Stimulated activated CD4-positive, alpha-beta T cell treated with anti-CD3 and anti-CD28 coated beads, Interleukin-15, amount 100 ng/mL, for 24 hours (primary cell): ENCODE measurements at regions not wholly inside any gene's neighbourhood (a gene's known extent, or its start where the extent isn't known, plus 50 kb on each side); places are given as distances from the start of the nearest gene placed in this dataset.
"Not testable (repeated sequence)": the region's sequence is repeated elsewhere in the genome, so short reads cannot be mapped to it uniquely, and the experiment has no call there.

ENCODE experiments used
- DNase-seq: peaks from one replicate; pipeline ENCODE4 v3.0.0-alpha.2; 2020

- no peak for DNase-seq
These were observed 863.9 kb downstream of the RAPGEF2 start for GRCh38 chr4:159966746-159967145.

- DNase-seq: not testable (repeated sequence)
These were observed 874.1 kb downstream of the RAPGEF2 start for GRCh38 chr4:159976871-159977482.

DNA sequence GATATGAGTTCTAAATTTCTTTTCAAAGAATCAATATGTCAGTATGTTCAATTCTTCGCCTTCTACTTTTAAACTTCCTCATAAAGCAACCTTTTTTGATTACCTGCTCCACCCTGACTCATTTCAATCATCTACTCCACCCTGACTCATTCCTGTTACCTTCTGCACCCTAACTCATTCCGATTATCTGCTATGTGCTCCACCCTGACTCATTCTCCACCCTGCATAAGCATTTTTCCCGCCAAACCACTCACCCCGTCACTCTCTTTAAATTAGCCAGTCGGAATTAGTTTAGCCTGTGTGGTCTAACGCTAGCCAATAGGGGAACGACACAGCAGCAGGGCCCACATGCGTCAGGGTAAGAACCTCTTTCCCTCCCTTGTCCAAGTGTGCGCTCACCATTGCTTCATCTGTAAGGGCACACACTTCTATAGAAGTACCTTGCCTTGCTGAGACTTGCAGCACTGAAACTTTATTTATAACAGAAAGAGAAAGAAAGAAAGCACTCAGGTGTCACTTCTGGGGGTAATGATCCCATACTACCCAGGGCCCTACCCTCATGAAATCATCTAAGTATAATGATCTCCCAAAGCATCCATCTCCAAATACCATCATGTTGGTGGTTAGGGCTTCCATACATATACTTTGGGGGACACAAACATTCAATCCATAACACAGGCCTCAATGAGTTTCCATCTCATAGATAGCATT, 875.2 kb downstream of the RAPGEF2 start:
- DNase-seq: no peak

- no peak for DNase-seq
These were observed 876.5 kb downstream of the RAPGEF2 start for GRCh38 chr4:159979351-159979750.

DNA sequence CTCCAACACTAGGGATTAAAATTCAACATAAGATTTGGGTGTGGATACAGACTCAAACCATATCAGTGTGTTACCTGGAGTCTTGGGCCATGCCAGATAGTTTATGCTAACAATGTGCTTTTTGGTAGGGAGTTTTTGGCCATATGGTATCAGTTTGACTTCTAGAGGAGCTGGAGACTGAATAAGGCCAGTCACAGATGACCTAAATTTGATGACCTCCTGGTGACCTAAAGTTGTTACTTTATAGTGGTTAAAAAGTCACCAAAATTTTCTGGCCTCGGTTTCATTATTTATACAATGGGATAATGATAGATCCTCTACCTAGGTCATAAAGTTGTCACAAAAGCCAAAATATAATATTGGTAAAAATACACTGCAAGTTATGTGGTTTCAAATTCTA, 877.1 kb downstream of the RAPGEF2 start:
- DNase-seq: no peak

GRCh38 chr4:159980826-159981468, 878.1 kb downstream of the RAPGEF2 start:
- no peak for DNase-seq

- no peak for DNase-seq
These were observed 878.6 kb downstream of the RAPGEF2 start for GRCh38 chr4:159981469-159981856.

GRCh38 chr4:159983082-159983481, 880.2 kb downstream of the RAPGEF2 start:
- no peak for DNase-seq

DNA sequence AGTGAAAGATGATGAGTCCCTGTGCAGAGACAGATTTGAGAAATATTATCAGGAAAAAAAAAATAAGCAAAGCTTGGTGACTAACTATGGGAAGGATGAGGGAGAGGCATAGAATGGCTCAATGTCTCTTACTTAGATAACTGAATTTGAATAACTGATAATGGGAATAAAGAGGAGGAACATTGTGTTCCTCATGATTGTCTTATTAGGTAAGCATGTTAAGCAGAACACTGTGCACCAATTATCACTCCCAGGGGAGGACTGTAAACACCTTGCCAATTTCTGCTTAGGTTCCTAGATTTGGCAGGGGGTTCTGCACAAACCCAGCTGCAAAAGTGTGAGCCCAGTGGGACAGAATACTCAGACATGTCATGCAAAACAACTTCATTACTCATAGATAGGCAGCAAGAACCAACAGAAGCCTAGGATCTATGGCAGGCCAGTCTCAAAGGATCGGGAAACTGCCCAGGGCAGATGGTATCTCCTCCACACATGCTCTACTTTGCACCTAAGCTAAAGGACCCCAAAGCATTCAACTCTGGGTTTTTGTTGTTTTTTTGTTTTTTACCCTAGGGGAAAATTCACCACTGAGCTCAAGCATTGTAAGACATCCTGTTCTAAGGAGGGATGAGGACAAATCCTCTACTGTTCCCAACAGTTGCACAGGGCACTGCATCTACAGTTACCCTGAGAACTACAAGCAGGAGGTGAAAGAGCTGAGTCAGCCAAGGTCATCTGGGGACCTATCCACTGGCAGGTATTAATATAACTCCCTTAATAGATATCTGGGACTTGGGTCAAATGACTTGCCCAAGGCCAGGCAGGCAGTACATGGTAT, 907.0 kb downstream of the RAPGEF2 start:
- no peak for DNase-seq

- no peak for DNase-seq
These were observed 917.1 kb downstream of the RAPGEF2 start for GRCh38 chr4:160019936-160020335.

GRCh38 chr4:160020804-160021203, 917.9 kb downstream of the RAPGEF2 start:
- DNase-seq: no peak

GRCh38 chr4:160021870-160022269, 919.0 kb downstream of the RAPGEF2 start:
- DNase-seq: no peak

- DNase-seq: no peak
These were observed 923.8 kb downstream of the RAPGEF2 start for GRCh38 chr4:160026721-160027120.

- no peak for DNase-seq
These were observed 931.6 kb downstream of the RAPGEF2 start for GRCh38 chr4:160034501-160034900.

- no peak for DNase-seq
These were observed 935.7 kb downstream of the RAPGEF2 start for GRCh38 chr4:160038615-160039014.

DNA sequence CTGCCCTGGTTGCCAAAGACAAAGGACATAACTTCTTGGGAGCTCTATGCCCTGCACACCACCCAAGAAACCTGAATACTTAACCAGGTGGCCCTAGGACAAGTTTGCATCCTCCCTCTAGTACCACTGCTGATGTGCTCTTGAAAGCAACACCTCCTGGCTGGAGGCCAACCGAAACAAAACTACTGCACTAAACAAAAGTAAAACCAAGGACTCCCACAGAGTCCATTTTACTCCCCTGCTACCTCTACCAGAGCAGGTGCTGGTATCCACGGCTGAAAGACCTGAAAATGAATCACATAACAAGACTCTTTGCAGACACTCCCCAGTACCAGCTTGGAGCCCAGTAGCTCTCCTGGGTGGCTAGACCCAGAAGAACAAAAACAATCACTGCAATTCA, 941.8 kb downstream of the RAPGEF2 start:
- no peak for DNase-seq

GRCh38 chr4:160082432-160083207, 979.7 kb downstream of the RAPGEF2 start:
- DNase-seq: no peak

GRCh38 chr4:160091631-160092030, 988.8 kb downstream of the RAPGEF2 start:
- no peak for DNase-seq

DNA sequence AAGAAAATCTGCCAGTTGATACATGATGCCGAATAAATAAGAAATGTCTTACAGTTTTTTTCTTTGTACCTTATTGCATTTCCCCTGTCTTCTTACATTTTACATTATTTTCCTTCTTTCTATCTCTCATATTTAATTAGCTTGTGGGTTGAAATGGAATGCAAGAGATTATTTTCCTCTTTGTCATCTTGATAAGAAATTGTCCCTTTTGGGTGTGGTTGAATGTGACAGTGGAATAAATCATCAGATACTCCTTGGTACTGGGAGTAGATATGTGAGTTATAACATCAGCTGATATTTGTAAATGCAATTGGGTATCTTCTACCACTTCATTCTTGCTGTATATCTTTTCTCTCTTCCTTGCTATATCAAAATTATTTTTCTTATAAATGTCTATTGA, 997.4 kb downstream of the RAPGEF2 start:
- no peak for DNase-seq

DNA sequence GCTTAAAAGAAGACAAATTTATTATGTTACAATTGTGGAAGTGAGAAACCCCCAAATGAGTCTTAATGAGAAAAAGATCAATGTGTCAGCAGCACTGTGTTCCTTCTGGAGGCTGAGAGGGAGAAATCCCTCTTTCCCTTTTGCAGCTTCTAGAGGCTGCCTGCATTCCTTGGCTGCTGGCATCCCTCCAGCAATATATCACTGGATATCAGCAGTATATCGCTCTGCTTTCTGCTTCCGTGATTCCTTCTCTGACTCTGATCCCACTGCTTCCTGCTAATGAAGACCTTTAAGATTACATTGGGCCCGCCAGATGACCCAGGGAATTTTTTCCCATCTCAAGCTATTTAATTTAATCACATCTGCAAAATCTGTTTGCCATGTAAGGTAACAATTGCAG, 1008.0 kb downstream of the RAPGEF2 start:
- no peak for DNase-seq

- DNase-seq: no peak
These were observed 1014.8 kb downstream of the RAPGEF2 start for GRCh38 chr4:160117686-160118085.

DNA sequence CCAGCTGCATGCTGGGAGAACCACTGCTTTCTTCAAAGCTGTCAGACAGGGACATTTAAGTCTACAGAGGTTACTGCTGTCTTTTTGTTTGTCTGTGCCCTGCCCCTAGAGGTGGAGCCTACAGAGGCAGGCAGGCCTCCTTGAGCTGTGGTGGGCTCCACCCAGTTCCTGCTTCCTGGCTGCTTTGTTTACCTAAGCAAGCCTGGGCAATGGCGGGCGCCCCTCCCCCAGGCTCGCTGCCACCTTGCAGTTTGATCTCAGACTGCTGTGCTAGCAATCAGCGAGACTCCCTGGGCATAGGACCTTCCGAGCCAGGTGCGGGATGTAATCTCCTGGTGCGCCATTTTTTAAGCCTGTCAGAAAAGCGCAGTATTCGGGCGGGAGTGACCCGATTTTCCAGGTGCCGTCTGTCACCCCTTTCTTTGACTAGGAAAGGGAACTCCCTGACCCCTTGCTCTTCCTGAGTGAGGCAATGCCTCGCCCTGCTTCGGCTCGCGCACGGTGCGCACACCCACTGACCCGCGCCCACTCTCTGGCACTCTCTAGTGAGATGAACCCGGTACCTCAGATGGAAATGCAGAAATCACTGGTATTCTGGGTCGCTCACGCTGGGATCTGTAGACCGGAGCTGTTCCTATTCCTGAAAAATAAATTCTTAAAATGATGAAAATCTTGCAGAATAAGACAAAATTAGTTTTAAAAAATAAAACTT, 1022.9 kb downstream of the RAPGEF2 start:
- not testable (repeated sequence) for DNase-seq
